ENCODE measurements at regions not wholly inside any gene's neighbourhood (a gene's known extent, or its start where the extent isn't known, plus 50 kb on each side); places are given as distances from the start of the nearest gene placed in this dataset.

DNA sequence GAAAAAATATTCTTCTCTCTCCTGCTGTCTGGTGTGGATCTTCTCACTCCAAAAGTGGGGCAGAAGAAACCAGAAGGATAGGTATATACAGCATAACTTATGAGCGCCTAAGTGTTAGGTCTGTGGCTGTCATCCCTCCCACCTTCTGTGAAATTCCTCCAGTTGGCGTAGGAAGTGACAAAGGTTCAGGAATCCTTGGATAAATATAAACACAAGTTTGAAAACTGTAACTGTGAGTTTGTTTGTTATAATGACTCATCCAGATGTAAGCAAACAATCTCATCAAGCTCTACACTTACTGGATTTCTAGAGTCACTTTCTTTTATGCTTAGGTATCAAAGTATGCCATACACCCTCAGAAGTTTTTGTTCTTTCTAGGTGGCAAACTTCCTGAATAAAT is 405.2 kb downstream of the FAT4 start:
- TF ChIP-seq, protein P1, sequence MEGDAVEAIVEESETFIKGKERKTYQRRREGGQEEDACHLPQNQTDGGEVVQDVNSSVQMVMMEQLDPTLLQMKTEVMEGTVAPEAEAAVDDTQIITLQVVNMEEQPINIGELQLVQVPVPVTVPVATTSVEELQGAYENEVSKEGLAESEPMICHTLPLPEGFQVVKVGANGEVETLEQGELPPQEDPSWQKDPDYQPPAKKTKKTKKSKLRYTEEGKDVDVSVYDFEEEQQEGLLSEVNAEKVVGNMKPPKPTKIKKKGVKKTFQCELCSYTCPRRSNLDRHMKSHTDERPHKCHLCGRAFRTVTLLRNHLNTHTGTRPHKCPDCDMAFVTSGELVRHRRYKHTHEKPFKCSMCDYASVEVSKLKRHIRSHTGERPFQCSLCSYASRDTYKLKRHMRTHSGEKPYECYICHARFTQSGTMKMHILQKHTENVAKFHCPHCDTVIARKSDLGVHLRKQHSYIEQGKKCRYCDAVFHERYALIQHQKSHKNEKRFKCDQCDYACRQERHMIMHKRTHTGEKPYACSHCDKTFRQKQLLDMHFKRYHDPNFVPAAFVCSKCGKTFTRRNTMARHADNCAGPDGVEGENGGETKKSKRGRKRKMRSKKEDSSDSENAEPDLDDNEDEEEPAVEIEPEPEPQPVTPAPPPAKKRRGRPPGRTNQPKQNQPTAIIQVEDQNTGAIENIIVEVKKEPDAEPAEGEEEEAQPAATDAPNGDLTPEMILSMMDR (IDR thresholded peaks at IDR 0.05; ENCODE audit: low read depth, low read length, poor library complexity, severe bottlenecking): no peak
- no peak for TF ChIP-seq EZH2phosphoT487 (IDR thresholded peaks at IDR 0.05; ENCODE audit: borderline replicate concordance, low read length)
